ENCODE measurements at regions not wholly inside any gene's neighbourhood (a gene's known extent, or its start where the extent isn't known, plus 50 kb on each side); places are given as distances from the start of the nearest gene placed in this dataset.

DNA sequence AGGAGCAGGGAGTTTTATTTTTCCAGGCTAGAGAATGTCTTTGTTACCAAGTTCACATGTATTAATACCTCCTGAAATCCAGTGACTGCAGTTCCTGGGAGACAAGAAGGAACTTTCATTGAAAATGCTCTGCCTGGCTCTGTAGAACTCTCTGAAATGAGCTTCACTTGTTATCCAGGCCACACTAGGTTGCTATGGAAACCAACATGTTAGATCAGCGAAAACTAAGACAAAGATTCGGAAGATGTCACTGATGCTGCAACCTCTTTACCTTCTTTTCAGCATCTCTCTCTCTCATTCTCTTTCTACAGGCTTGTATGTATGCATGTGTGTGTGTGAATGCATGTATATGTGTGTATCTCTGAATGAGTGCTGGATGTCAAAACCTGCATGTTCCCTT, 218.5 kb downstream of the TRIB2 start:
- TF ChIP-seq, protein P1, sequence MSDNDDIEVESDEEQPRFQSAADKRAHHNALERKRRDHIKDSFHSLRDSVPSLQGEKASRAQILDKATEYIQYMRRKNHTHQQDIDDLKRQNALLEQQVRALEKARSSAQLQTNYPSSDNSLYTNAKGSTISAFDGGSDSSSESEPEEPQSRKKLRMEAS (IDR thresholded peaks at IDR 0.05) = no peak
- TF ChIP-seq, protein P2, sequence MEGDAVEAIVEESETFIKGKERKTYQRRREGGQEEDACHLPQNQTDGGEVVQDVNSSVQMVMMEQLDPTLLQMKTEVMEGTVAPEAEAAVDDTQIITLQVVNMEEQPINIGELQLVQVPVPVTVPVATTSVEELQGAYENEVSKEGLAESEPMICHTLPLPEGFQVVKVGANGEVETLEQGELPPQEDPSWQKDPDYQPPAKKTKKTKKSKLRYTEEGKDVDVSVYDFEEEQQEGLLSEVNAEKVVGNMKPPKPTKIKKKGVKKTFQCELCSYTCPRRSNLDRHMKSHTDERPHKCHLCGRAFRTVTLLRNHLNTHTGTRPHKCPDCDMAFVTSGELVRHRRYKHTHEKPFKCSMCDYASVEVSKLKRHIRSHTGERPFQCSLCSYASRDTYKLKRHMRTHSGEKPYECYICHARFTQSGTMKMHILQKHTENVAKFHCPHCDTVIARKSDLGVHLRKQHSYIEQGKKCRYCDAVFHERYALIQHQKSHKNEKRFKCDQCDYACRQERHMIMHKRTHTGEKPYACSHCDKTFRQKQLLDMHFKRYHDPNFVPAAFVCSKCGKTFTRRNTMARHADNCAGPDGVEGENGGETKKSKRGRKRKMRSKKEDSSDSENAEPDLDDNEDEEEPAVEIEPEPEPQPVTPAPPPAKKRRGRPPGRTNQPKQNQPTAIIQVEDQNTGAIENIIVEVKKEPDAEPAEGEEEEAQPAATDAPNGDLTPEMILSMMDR (IDR thresholded peaks at IDR 0.05; ENCODE audit: control extremely low read depth in 1 of 3, insufficient read depth in 1 of 3, low read depth in 1 of 3, low read length in 3 of 3) = no peak
- TF ChIP-seq YY1 (IDR thresholded peaks at IDR 0.05; ENCODE audit: low read depth, low read length) = no peak
- no peak for TF ChIP-seq EZH2 (IDR thresholded peaks at IDR 0.05; ENCODE audit: low read depth, low read length, severe bottlenecking)
- TF ChIP-seq SRF (IDR thresholded peaks at IDR 0.05; ENCODE audit: low read depth, low read length) = no peak
- TF ChIP-seq KDM1A (IDR thresholded peaks at IDR 0.05; ENCODE audit: borderline replicate concordance, low read length) = no peak
- no peak for TF ChIP-seq TEAD4 (IDR thresholded peaks at IDR 0.05; ENCODE audit: low read depth, low read length)
- no peak for TF ChIP-seq ZNF274 (IDR thresholded peaks at IDR 0.05; ENCODE audit: borderline replicate concordance, extremely low read depth, low read length)
- TF ChIP-seq EP300 (IDR thresholded peaks at IDR 0.05; ENCODE audit: borderline replicate concordance in 1 of 2, low read depth in 2 of 2, low read length in 2 of 2) = no peak

Measured in H1 (cell line).